CD4-positive, CD25-positive, alpha-beta regulatory T cell (primary cell): ENCODE measurements at regions not wholly inside any gene's neighbourhood (a gene's known extent, or its start where the extent isn't known, plus 50 kb on each side); places are given as distances from the start of the nearest gene placed in this dataset.

Experiments
- ATAC-seq, 2 donors: fragments of 150-1000 bp; cut with Tn5 transposase; one replicate each; pipeline ENCODE4 v1.10.0; 2021; ENCODE audit warnings: low read depth in 2 of 2, moderate number of reproducible peaks in 2 of 2, moderate library complexity in 1 of 2
- DNase-seq, 3 donors: peaks; one replicate each; pipeline versions ENCODE4 v3.0.0 to v3.0.0-alpha.2; 2012 to 2022; ENCODE audit warnings: mixed read lengths in 1 of 3
- H3K27ac ChIP-seq: one replicate; pipeline ENCODE4 v1.7.0; 2013; ENCODE audit warnings: mild to moderate bottlenecking, low read length; ENCODE audit not compliant: insufficient read depth, poor library complexity, severe bottlenecking
- H3K27me3 ChIP-seq: one replicate; pipeline ENCODE4 v1.7.0; 2013; ENCODE audit warnings: low read length; ENCODE audit not compliant: control insufficient read depth, insufficient read depth
- H3K36me3 ChIP-seq: one replicate; pipeline ENCODE4 v1.7.0; 2013; ENCODE audit warnings: mild to moderate bottlenecking, low read length, moderate library complexity; ENCODE audit not compliant: control insufficient read depth, insufficient read depth
- H3K4me1 ChIP-seq: 2 replicates; pipeline ENCODE4 v1.7.0; 2013; ENCODE audit warnings: mild to moderate bottlenecking, low read length; ENCODE audit not compliant: insufficient read depth, control insufficient read depth, poor library complexity, severe bottlenecking
- H3K4me3 ChIP-seq: one replicate; pipeline ENCODE4 v1.7.0; 2013; ENCODE audit warnings: low read depth, mild to moderate bottlenecking, low read length, moderate library complexity
- H3K9me3 ChIP-seq, 2 experiments: 1 replicate in 1 of 2; 2 replicates in 1 of 2; pipeline ENCODE4 v1.7.0; 2013; ENCODE audit warnings: low read length in 2 of 2, mild to moderate bottlenecking in 1 of 2, moderate library complexity in 1 of 2; ENCODE audit not compliant: control insufficient read depth in 2 of 2
- H3K27ac Mint-ChIP-seq, 3 donors: one replicate each; pipeline ENCODE4 v1.8.0; 2020 to 2022; ENCODE audit warnings: mild to moderate bottlenecking in 3 of 3, mixed read lengths in 3 of 3, moderate library complexity in 2 of 3
- H3K27me3 Mint-ChIP-seq: one replicate; pipeline ENCODE4 v1.8.0; 2022; ENCODE audit warnings: mild to moderate bottlenecking, mixed read lengths
- H3K36me3 Mint-ChIP-seq: one replicate; pipeline ENCODE4 v1.8.0; 2020; ENCODE audit warnings: mixed read lengths
- H3K4me1 Mint-ChIP-seq, 4 donors: one replicate each; pipeline ENCODE4 v1.8.0; 2020 to 2022; ENCODE audit warnings: mixed read lengths in 4 of 4, mild to moderate bottlenecking in 1 of 4
- H3K4me3 Mint-ChIP-seq, 4 donors: one replicate each; pipeline ENCODE4 v1.8.0; 2020 to 2022; ENCODE audit warnings: mild to moderate bottlenecking in 4 of 4, mixed read lengths in 4 of 4, moderate library complexity in 3 of 4
- H3K9me3 Mint-ChIP-seq, 7 donors: one replicate each; pipeline ENCODE4 v1.8.0; 2020 to 2022; ENCODE audit warnings: mixed read lengths in 7 of 7, mild to moderate bottlenecking in 3 of 7, moderate library complexity in 2 of 7

GRCh38 chr4:27101126-27101525 lies 240.5 kb downstream of the STIM2 start:
- Histone ChIP-seq H3K27me3 (no peaks in the 10 kb centered on the region), H3K4me3 (no peak overlapping the region), H3K27ac (no peak overlapping the region), H3K36me3 (no peaks in the 10 kb centered on the region), H3K9me3 (no peaks in the 10 kb centered on the region), H3K4me1 (no peaks in the 10 kb centered on the region)
- H3K4me1 Mint-ChIP-seq = no peaks in the 10 kb centered on the region
- ATAC-seq = no peak
- peaks cover 10% of the 10 kb centered on the region for H3K27me3 Mint-ChIP-seq
- no peak for DNase-seq
- H3K4me3 Mint-ChIP-seq = no peak overlapping the region
- H3K36me3 Mint-ChIP-seq = no peaks in the 10 kb centered on the region
- H3K27ac Mint-ChIP-seq = no peak overlapping the region
- peaks cover 0 to 3% (median 0%) of the 10 kb centered on the region in 7 donors for H3K9me3 Mint-ChIP-seq

DNA sequence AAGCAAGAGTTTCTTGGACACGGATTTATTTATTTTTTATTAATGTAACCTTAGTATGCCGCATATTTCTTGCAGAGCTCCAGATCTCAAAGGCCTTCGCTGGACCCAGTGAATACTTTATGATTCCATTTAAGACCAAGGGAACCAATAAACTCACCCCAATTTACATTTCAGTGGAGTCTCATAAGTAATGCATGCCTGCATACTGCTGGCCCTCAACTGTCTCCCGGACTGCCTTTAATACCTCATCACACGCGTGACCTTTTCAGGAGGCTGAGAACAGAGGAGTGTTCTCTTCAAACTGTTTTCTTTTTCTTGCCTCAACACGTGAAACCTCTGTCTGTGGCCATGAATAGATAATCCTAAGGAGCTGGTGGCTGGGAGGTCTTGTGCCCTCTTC lies 240.9 kb downstream of the STIM2 start:
- no peak overlapping the region for H3K4me3 ChIP-seq
- no peaks in the 10 kb centered on the region for H3K36me3 ChIP-seq
- no peak overlapping the region for H3K27ac Mint-ChIP-seq
- H3K36me3 Mint-ChIP-seq = no peaks in the 10 kb centered on the region
- no peak for ATAC-seq
- no peaks in the 10 kb centered on the region for H3K4me1 Mint-ChIP-seq
- H3K27me3 Mint-ChIP-seq = peaks cover 10% of the 10 kb centered on the region
- peaks cover 0 to 3% (median 0%) of the 10 kb centered on the region in 7 donors for H3K9me3 Mint-ChIP-seq
- H3K27ac ChIP-seq = no peak overlapping the region
- no peak for DNase-seq
- no peaks in the 10 kb centered on the region for H3K27me3 ChIP-seq
- no peaks in the 10 kb centered on the region for H3K4me1 ChIP-seq
- H3K9me3 ChIP-seq = no peaks in the 10 kb centered on the region
- H3K4me3 Mint-ChIP-seq = no peak overlapping the region

DNA sequence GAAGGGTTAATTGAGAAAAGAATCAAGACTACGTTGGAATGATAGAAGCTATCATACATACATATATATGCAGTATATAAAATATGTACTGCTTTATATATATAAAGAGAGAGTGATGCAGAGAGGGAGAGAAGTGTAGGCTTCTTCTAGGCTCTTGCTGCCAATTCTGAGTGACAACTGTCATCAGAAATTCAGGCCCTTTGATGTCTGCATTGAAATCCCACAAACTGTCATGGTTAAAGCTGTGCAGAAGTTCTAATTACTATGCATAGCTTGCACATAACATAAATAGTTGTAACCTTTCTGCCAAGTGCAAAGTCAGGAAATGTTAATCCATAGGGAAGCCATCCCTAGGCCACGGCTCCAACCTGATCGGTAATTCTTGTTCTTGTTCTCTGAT lies 251.0 kb downstream of the STIM2 start:
- no peak for ATAC-seq
- DNase-seq = no peak
- no peaks in the 10 kb centered on the region for H3K27me3 ChIP-seq
- H3K36me3 ChIP-seq = no peaks in the 10 kb centered on the region
- no peak overlapping the region for H3K4me3 ChIP-seq
- Mint-ChIP-seq H3K4me3 (no peak overlapping the region), H3K27me3 (no peaks in the 10 kb centered on the region), H3K36me3 (no peaks in the 10 kb centered on the region), H3K27ac (no peak overlapping the region), H3K4me1 (no peaks in the 10 kb centered on the region), H3K9me3 (peaks cover 0 to 2% (median 0%) of the 10 kb centered on the region in 7 donors)
- H3K4me1 ChIP-seq = no peaks in the 10 kb centered on the region
- no peak overlapping the region for H3K27ac ChIP-seq
- no peaks in the 10 kb centered on the region for H3K9me3 ChIP-seq

DNA sequence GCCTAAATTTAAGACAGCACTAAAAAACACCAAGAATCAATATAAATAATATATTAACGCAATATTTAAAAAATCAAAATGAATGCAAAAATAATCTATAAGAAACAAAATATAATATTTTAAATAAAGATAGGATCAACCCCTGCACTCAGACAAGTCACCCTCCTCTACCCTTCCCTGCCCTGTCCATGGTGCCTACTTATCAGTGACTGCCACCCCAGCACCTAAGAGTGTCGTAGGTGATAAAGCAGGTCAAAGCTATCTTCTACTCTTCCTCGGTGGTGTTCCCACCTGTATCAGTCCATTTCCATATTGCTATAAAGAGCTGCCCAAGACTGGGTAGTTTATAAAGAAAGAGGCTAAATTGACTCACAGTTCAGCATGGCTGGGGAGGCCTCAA lies 251.9 kb downstream of the STIM2 start:
- Histone ChIP-seq H3K4me3 (no peak overlapping the region), H3K4me1 (no peaks in the 10 kb centered on the region), H3K9me3 (no peaks in the 10 kb centered on the region), H3K36me3 (no peaks in the 10 kb centered on the region), H3K27ac (no peak overlapping the region), H3K27me3 (no peaks in the 10 kb centered on the region)
- Mint-ChIP-seq H3K36me3 (no peaks in the 10 kb centered on the region), H3K27ac (no peak overlapping the region), H3K4me1 (no peaks in the 10 kb centered on the region), H3K27me3 (no peaks in the 10 kb centered on the region), H3K4me3 (no peak overlapping the region), H3K9me3 (peaks cover 0 to 4% (median 0%) of the 10 kb centered on the region in 7 donors)
- ATAC-seq = no peak
- DNase-seq = no peak

DNA sequence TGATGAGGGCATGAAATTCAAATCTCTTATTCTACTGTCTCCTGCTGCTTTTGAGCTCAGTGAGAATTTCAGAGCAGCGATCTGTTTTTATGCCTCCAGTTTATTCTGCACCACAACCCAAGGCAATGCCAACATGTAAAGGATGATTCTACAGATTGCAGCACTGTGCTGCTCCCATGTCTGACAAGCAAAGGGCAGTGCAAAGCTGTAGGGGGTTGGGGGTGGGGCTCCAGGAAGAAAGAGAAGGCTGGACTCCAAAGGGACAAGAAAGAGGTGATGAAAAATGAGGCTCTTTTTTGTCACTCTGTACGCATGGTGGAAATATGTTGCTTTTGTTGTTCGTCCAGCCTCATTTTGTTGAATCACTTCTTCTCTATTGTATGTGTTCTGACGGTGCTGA lies 254.6 kb downstream of the STIM2 start:
- Mint-ChIP-seq H3K9me3 (peaks cover 0 to 5% (median 2%) of the 10 kb centered on the region in 7 donors), H3K36me3 (no peaks in the 10 kb centered on the region), H3K27me3 (no peaks in the 10 kb centered on the region), H3K4me1 (no peaks in the 10 kb centered on the region), H3K27ac (no peak overlapping the region), H3K4me3 (no peak overlapping the region)
- Histone ChIP-seq H3K36me3 (no peaks in the 10 kb centered on the region), H3K27ac (no peak overlapping the region), H3K27me3 (no peaks in the 10 kb centered on the region), H3K4me3 (no peak overlapping the region), H3K9me3 (no peaks in the 10 kb centered on the region), H3K4me1 (no peaks in the 10 kb centered on the region)
- DNase-seq (no peak), ATAC-seq (no peak)

DNA sequence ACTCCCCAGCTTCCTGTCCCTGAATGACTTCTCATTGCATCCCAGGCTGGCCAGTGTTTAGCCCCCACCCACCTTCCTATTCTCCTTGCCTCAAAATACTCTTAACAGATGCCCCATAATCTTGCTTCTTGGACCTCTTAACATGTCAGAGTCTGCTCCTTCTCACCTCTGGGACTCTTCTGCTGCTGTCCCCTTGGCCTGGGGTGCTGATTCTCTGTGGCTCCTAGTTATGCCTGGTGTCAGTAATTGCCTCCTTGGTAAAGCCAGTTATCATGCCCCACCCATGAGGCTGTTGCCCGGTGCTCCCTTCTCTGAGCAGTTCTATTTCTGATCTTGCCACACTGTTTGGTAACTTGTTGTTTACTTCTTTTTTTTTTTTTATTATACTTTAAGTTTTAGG lies 256.8 kb downstream of the STIM2 start:
- no peak overlapping the region for H3K4me3 Mint-ChIP-seq
- no peaks in the 10 kb centered on the region for H3K36me3 ChIP-seq
- no peak overlapping the region for H3K4me3 ChIP-seq
- no peak overlapping the region for H3K27ac ChIP-seq
- DNase-seq (no peak), ATAC-seq (no peak)
- H3K9me3 Mint-ChIP-seq = peaks cover 0 to 5% (median 2%) of the 10 kb centered on the region in 7 donors
- H3K27me3 ChIP-seq = no peaks in the 10 kb centered on the region
- no peak overlapping the region for H3K27ac Mint-ChIP-seq
- no peaks in the 10 kb centered on the region for H3K4me1 Mint-ChIP-seq
- H3K27me3 Mint-ChIP-seq = no peaks in the 10 kb centered on the region
- H3K36me3 Mint-ChIP-seq = no peaks in the 10 kb centered on the region
- no peaks in the 10 kb centered on the region for H3K9me3 ChIP-seq
- H3K4me1 ChIP-seq = no peaks in the 10 kb centered on the region

- ATAC-seq (no peak), DNase-seq (no peak)
- Mint-ChIP-seq H3K4me1 (no peaks in the 10 kb centered on the region), H3K9me3 (peaks cover 0 to 4% (median under 1%) of the 10 kb centered on the region in 7 donors), H3K27ac (no peak overlapping the region), H3K27me3 (no peaks in the 10 kb centered on the region), H3K36me3 (no peaks in the 10 kb centered on the region), H3K4me3 (no peak overlapping the region)
- Histone ChIP-seq H3K36me3 (no peaks in the 10 kb centered on the region), H3K4me3 (no peak overlapping the region), H3K9me3 (no peaks in the 10 kb centered on the region), H3K4me1 (no peaks in the 10 kb centered on the region), H3K27ac (no peak overlapping the region), H3K27me3 (no peaks in the 10 kb centered on the region)
Measured at GRCh38 chr4:27119239-27119638, 258.6 kb downstream of the STIM2 start.

- H3K9me3 Mint-ChIP-seq = peaks cover 0 to 5% (median 0%) of the 10 kb centered on the region in 7 donors
- H3K4me1 Mint-ChIP-seq = no peaks in the 10 kb centered on the region
- H3K27me3 Mint-ChIP-seq = peaks cover 4% of the 10 kb centered on the region
- DNase-seq (no peak), ATAC-seq (no peak)
- Histone ChIP-seq H3K4me3 (no peak overlapping the region), H3K9me3 (no peaks in the 10 kb centered on the region), H3K36me3 (no peaks in the 10 kb centered on the region), H3K27me3 (no peaks in the 10 kb centered on the region), H3K27ac (no peak overlapping the region), H3K4me1 (no peaks in the 10 kb centered on the region)
- no peaks in the 10 kb centered on the region for H3K36me3 Mint-ChIP-seq
- H3K4me3 Mint-ChIP-seq = no peak overlapping the region
- no peak overlapping the region for H3K27ac Mint-ChIP-seq
Measured at GRCh38 chr4:27121830-27122229, 261.2 kb downstream of the STIM2 start.
